Ishikawa (cell line): ENCODE measurements at regions not wholly inside any gene's neighbourhood (a gene's known extent, or its start where the extent isn't known, plus 50 kb on each side); places are given as distances from the start of the nearest gene placed in this dataset.

Experiments
- CEBPB ChIP-seq: IDR thresholded peaks from 2 replicates; pipeline ENCODE4 v1.6.1; 2012
- CREB1 ChIP-seq: IDR thresholded peaks from 2 replicates; pipeline ENCODE4 v1.6.1; 2012; ENCODE audit warnings: low read depth
- EGR1 ChIP-seq: IDR thresholded peaks from 2 replicates; pipeline ENCODE4 v1.6.1; 2012
- EP300 ChIP-seq: IDR thresholded peaks from 2 replicates; pipeline ENCODE4 v1.6.1; 2012; ENCODE audit warnings: borderline replicate concordance
- FOXM1 ChIP-seq: IDR thresholded peaks from 2 replicates; pipeline ENCODE4 v1.6.1; 2012; ENCODE audit warnings: low read depth, borderline replicate concordance
- MAX ChIP-seq: IDR thresholded peaks from 2 replicates; pipeline ENCODE4 v1.6.1; 2012
- NFIC ChIP-seq: IDR thresholded peaks from 2 replicates; pipeline ENCODE4 v1.6.1; 2012
- RAD21 ChIP-seq: IDR thresholded peaks from 2 replicates; pipeline ENCODE4 v1.6.1; 2012; ENCODE audit warnings: low read depth
- REST ChIP-seq: IDR thresholded peaks from 2 replicates; pipeline ENCODE4 v1.6.1; 2012; ENCODE audit warnings: low read depth, mild to moderate bottlenecking
- TAF1 ChIP-seq: IDR thresholded peaks from 2 replicates; pipeline ENCODE4 v1.6.1; 2012; ENCODE audit warnings: low read depth, mild to moderate bottlenecking
- TCF12 ChIP-seq: IDR thresholded peaks from 2 replicates; pipeline ENCODE4 v1.6.1; 2012; ENCODE audit warnings: low read depth
- TEAD4 ChIP-seq: IDR thresholded peaks from 2 replicates; pipeline ENCODE4 v1.6.1; 2012
- USF1 ChIP-seq: IDR thresholded peaks from 2 replicates; pipeline ENCODE4 v1.6.1; 2012
- YY1 ChIP-seq: IDR thresholded peaks from 2 replicates; pipeline ENCODE4 v1.6.1; 2012; ENCODE audit warnings: low read depth
- ZBTB7A ChIP-seq: IDR thresholded peaks from 2 replicates; pipeline ENCODE4 v1.6.1; 2012; ENCODE audit warnings: low read depth

GRCh38 chr4:126702747-126703146 lies 930.0 kb upstream of the INTU start:
- no peak for TF ChIP-seq CEBPB
- TF ChIP-seq EP300 = no peak
- no peak for TF ChIP-seq NFIC
- no peak for TF ChIP-seq TCF12
- TF ChIP-seq CREB1 = no peak
- TF ChIP-seq YY1 = no peak
- no peak for TF ChIP-seq TEAD4
- no peak for TF ChIP-seq FOXM1
- no peak for TF ChIP-seq TAF1
- no peak for TF ChIP-seq MAX
- no peak for TF ChIP-seq ZBTB7A
- TF ChIP-seq REST = no peak
- no peak for TF ChIP-seq RAD21
- no peak for TF ChIP-seq EGR1
- no peak for TF ChIP-seq USF1

- no peak for TF ChIP-seq USF1
- TF ChIP-seq TAF1 = no peak
- TF ChIP-seq MAX = no peak
- TF ChIP-seq NFIC = no peak
- TF ChIP-seq RAD21 = no peak
- TF ChIP-seq TCF12 = no peak
- TF ChIP-seq FOXM1 = no peak
- no peak for TF ChIP-seq ZBTB7A
- no peak for TF ChIP-seq YY1
- TF ChIP-seq CREB1 = no peak
- no peak for TF ChIP-seq EP300
- TF ChIP-seq CEBPB = no peak
- TF ChIP-seq TEAD4 = no peak
Observed at GRCh38 chr4:126705266-126705665, 927.5 kb upstream of the INTU start.

GRCh38 chr4:126708716-126709115 lies 924.0 kb upstream of the INTU start:
- TF ChIP-seq NFIC (peak; percentile 65), REST (no peak)

- TF ChIP-seq REST (no peak), TEAD4 (no peak), USF1 (no peak), RAD21 (no peak), YY1 (no peak)
Observed at GRCh38 chr4:126710935-126711334, 921.8 kb upstream of the INTU start.

GRCh38 chr4:126715067-126715466 lies 917.7 kb upstream of the INTU start:
- TF ChIP-seq EGR1 (no peak), FOXM1 (no peak), USF1 (no peak), TEAD4 (no peak), CEBPB (no peak), REST (no peak), CREB1 (no peak), EP300 (no peak)
